IPS DF 6.9 (cell line): ENCODE measurements at regions not wholly inside any gene's neighbourhood (a gene's known extent, or its start where the extent isn't known, plus 50 kb on each side); places are given as distances from the start of the nearest gene placed in this dataset.
"Not testable (repeated sequence)": the region's sequence is repeated elsewhere in the genome, so short reads cannot be mapped to it uniquely, and the experiment has no call there.

Experiments used
- DNase-seq: peaks from one replicate; pipeline ENCODE4 v3.0.0-alpha.2; 2013; ENCODE audit warnings: low read depth, low spot score
- H3K27ac ChIP-seq: one replicate; pipeline ENCODE4 v1.5.1; 2013; ENCODE audit warnings: low read length, control low read depth
- H3K27me3 ChIP-seq: 2 replicates; pipeline ENCODE4 v1.6.1; 2013; ENCODE audit warnings: mild to moderate bottlenecking, low read length; ENCODE audit not compliant: control insufficient read depth, insufficient read depth
- H3K36me3 ChIP-seq: 2 replicates; pipeline ENCODE4 v1.6.1; 2013; ENCODE audit warnings: low read length; ENCODE audit not compliant: control insufficient read depth, insufficient read depth
- H3K4me1 ChIP-seq: 2 replicates; pipeline ENCODE4 v1.6.1; 2013; ENCODE audit warnings: low read length; ENCODE audit not compliant: control insufficient read depth, insufficient read depth
- H3K4me3 ChIP-seq: 2 replicates; pipeline ENCODE4 v1.5.1; 2013; ENCODE audit warnings: mild to moderate bottlenecking, low read length
- H3K9me3 ChIP-seq: 2 replicates; pipeline ENCODE4 v1.6.1; 2013; ENCODE audit warnings: low read length, inconsistent platforms; ENCODE audit not compliant: control insufficient read depth, insufficient read depth
- WGBS: extraction: QIAGEN DNeasy Blood & Tissue Kit; methylation state at CpG from one replicate; pipeline ENCODE4 v1.1.7; 2013; ENCODE audit warnings: mixed read lengths, missing lambda C conversion rate; ENCODE audit not compliant: insufficient read length, insufficient coverage; 5-methylcytosine and 5-hydroxymethylcytosine counted together

DNA sequence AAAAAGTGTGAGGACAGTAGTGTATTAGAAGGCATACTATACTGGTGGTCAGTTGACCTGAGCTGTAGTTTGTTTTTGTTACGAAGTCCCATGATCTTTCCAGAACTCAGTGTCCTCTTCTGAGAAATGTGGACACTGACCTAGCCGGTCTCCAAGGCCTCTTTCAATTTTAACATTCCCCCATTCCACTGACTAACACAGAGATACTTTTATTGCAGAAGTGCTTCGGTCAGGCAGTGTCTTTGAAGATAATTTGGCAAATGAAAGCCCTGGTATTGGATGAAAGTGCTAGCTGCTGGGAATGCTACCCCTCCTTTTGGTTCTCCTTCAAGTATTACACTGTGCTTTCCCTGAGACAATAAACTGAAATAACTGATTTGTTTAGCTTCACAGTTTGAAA lies 89.4 kb downstream of the LMO4 start:
- Histone ChIP-seq H3K27ac (no peak overlapping the region), H3K9me3 (no peaks in the 10 kb centered on the region), H3K36me3 (no peaks in the 10 kb centered on the region), H3K4me3 (no peak overlapping the region), H3K4me1 (no peaks in the 10 kb centered on the region), H3K27me3 (no peaks in the 10 kb centered on the region)
- no peak for DNase-seq
- WGBS = no CpG with 5 or more reads among the region's 3 CpGs

GRCh38 chr1:87421809-87422208 lies 93.1 kb downstream of the LMO4 start:
- H3K36me3 ChIP-seq = no peaks in the 10 kb centered on the region
- H3K27me3 ChIP-seq = no peaks in the 10 kb centered on the region
- no peak overlapping the region for H3K27ac ChIP-seq
- no peaks in the 10 kb centered on the region for H3K9me3 ChIP-seq
- no peak for DNase-seq
- H3K4me1 ChIP-seq = no peaks in the 10 kb centered on the region
- no peak overlapping the region for H3K4me3 ChIP-seq

DNA sequence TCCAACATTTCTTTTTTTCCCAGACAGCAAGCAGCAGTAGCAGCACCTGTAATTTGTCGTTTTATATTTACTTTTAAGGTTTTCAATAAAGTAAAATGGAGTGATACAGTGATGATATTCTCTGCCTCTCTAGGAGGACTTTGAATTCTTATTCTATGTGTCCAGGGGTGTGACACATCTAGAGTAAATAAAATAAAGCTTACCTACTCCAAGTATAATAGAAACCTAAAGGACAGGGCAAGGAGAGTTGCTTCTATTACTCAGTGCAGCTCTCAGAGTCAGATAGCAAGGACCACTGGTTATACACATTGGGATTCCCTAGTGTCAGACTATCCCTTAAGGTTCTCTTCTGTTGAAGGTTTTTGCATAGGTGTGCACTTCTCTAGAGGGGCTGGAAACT lies 95.9 kb downstream of the LMO4 start:
- Histone ChIP-seq H3K27ac (no peak overlapping the region), H3K4me3 (no peak overlapping the region), H3K27me3 (no peaks in the 10 kb centered on the region), H3K36me3 (no peaks in the 10 kb centered on the region), H3K4me1 (peaks cover 6% of the 10 kb centered on the region; the same call in 1 of the 2 replicates), H3K9me3 (no peaks in the 10 kb centered on the region)
- WGBS = no CpG with 5 or more reads among the region's 1 CpG
- DNase-seq = no peak

DNA sequence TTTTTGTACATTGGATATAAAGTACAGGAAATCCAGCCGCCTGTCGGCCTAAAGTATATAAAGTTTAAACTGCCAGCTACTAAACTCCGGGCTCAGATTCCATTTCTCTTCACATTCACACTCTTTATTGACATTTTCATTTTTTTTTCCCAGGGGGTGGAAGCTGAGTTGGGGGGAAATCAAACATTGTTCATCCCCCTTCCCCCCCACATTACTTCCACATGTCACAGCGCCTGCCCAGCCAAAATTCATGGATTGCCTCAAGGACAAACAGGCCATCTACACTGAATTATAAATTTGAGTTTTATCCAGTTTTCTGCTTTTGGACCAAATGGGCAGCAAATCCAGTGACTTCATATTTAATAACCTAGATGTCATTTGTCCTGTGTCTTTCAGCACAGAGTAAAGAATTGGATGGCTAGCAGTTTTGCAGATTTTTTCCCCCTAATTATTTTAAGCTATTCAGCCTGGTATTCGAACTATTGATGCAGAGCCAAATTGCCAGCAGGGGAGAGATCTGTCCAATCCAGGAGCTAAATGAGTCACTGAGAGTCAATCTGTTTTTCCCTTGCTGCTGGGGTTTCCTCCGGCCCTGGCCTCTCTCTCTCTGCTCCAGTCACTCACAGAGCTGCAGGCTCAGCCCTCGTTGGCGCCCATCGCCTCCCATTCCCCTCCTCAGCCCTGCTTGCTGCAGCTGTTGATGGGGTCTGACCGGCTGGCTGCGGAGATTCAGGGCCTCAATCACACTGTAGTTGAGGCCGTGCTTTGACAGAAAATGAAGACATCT lies 98.0 kb downstream of the LMO4 start:
- WGBS = no CpG with 5 or more reads among the region's 12 CpGs
- peaks cover 6% of the 10 kb centered on the region; the same call in 1 of the 2 replicates for H3K4me1 ChIP-seq
- H3K9me3 ChIP-seq = no peaks in the 10 kb centered on the region
- DNase-seq = no peak
- no peak overlapping the region for H3K27ac ChIP-seq
- H3K36me3 ChIP-seq = no peaks in the 10 kb centered on the region
- H3K27me3 ChIP-seq = no peaks in the 10 kb centered on the region
- H3K4me3 ChIP-seq = no peak overlapping the region

DNA sequence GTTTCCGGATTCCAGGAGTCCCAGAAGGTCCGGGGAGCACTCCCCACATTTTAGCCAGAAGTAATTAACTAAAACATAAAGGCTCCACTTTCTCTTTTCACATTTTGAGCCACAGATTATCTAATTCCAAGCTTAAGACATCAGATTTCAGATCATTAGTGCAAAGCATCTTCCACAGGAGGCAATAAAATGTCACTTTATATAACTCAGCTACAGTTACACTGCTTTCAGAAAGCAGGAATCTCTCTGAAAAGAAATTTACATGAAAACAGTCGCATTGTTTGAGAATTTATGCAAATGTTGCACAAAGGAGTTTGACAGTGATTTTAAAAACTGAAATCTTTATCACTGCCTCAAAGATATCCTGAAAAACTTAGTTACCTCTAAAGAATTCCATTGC lies 99.7 kb downstream of the LMO4 start:
- Histone ChIP-seq H3K36me3 (no peaks in the 10 kb centered on the region), H3K9me3 (no peaks in the 10 kb centered on the region), H3K4me1 (peaks cover 6% of the 10 kb centered on the region; the same call in 1 of the 2 replicates), H3K27me3 (no peaks in the 10 kb centered on the region), H3K27ac (no peak overlapping the region), H3K4me3 (no peak overlapping the region)
- no CpG with 5 or more reads among the region's 3 CpGs for WGBS
- DNase-seq = no peak

- Histone ChIP-seq H3K4me3 (no peak overlapping the region), H3K36me3 (no peaks in the 10 kb centered on the region), H3K4me1 (peaks cover 6% of the 10 kb centered on the region; the same call in 1 of the 2 replicates), H3K27me3 (no peaks in the 10 kb centered on the region), H3K9me3 (no peaks in the 10 kb centered on the region), H3K27ac (no peak overlapping the region)
- no CpG with 5 or more reads among the region's 8 CpGs for WGBS
- no peak for DNase-seq
Observed at GRCh38 chr1:87428883-87429282, 100.2 kb downstream of the LMO4 start.

- Histone ChIP-seq H3K9me3 (no peaks in the 10 kb centered on the region), H3K4me1 (peaks cover 5% of the 10 kb centered on the region; the same call in 1 of the 2 replicates), H3K36me3 (no peaks in the 10 kb centered on the region), H3K27ac (no peak overlapping the region), H3K27me3 (no peaks in the 10 kb centered on the region), H3K4me3 (no peak overlapping the region)
- no peak for DNase-seq
- no CpG with 5 or more reads among the region's 3 CpGs for WGBS
Observed at GRCh38 chr1:87432685-87433084, 104.0 kb downstream of the LMO4 start.

DNA sequence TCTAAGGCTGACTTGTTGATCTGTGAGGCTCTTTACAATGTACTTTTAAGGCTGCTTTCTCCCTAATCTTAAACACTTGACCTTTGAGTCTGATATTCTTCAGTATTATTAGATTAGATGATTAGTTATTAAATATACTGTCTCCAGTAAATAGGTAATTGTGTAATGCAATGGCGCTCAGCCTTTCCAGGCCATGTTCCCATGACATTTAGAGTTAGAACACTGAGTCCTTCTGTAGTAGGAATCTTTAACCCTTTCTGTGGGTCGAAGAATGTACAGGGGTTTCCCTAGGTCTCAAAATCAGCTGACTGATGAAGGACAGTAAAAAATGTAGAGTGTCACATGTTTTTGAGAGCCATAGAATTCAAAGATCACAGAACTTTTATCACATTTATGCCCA lies 104.4 kb downstream of the LMO4 start:
- not testable (repeated sequence) for H3K27me3 ChIP-seq, H3K4me1 ChIP-seq, DNase-seq, H3K36me3 ChIP-seq, H3K4me3 ChIP-seq, H3K27ac ChIP-seq, H3K9me3 ChIP-seq
- no CpG with 5 or more reads among the region's 2 CpGs for WGBS

GRCh38 chr1:87435484-87435883 lies 106.8 kb downstream of the LMO4 start:
- WGBS = no CpG with 5 or more reads among the region's 8 CpGs
- no peak for DNase-seq
- H3K27ac ChIP-seq = no peak overlapping the region

GRCh38 chr1:87436115-87436514 lies 107.4 kb downstream of the LMO4 start:
- H3K4me1 ChIP-seq, H3K9me3 ChIP-seq, H3K4me3 ChIP-seq, H3K27ac ChIP-seq, H3K27me3 ChIP-seq, H3K36me3 ChIP-seq, DNase-seq: not testable (repeated sequence)
- WGBS = no CpG with 5 or more reads among the region's 8 CpGs

More at GRCh38 chr1:87435484-87435883, 106.8 kb downstream of the LMO4 start:
- H3K4me1 ChIP-seq = peaks cover 1% of the 10 kb centered on the region; the same call in 1 of the 2 replicates
- H3K36me3 ChIP-seq = no peaks in the 10 kb centered on the region
- H3K9me3 ChIP-seq = no peaks in the 10 kb centered on the region
- no peak overlapping the region for H3K4me3 ChIP-seq
- H3K27me3 ChIP-seq = no peaks in the 10 kb centered on the region

DNA sequence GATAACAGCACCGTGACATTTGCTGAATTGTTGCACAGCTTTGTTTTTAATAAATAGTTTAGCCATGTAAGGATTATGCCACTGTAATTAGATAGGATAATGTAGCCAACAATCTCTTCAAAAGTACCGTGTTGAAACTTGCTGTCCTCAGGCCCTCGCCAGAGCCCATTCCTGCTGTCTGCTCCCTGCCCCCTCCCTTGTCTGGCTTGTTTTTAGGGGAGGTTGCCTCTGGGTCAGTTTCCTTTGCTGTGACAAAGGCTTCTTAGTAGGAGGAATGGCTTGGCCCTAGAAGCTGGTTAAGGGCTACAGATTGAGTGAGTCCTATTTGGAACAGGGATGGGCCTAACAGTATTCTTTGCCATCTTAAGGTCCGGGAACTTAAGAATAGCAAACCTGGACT lies 107.9 kb downstream of the LMO4 start:
- Histone ChIP-seq H3K4me3 (no peak overlapping the region), H3K27me3 (no peaks in the 10 kb centered on the region), H3K36me3 (no peaks in the 10 kb centered on the region), H3K27ac (no peak overlapping the region), H3K4me1 (peaks cover 1% of the 10 kb centered on the region; the same call in 1 of the 2 replicates), H3K9me3 (no peaks in the 10 kb centered on the region)
- WGBS = no CpG with 5 or more reads among the region's 4 CpGs
- no peak for DNase-seq
